Embryonic facial prominence (tissue), 1 donor: ENCODE measurements at regions not wholly inside any gene's neighbourhood (a gene's known extent, or its start where the extent isn't known, plus 50 kb on each side); places are given as distances from the start of the nearest gene placed in this dataset.

ENCODE experiments used
- DNase-seq: peaks from one replicate; pipeline ENCODE4 v3.0.0-alpha.2; 2016; ENCODE audit errors: extremely low spot score

DNA sequence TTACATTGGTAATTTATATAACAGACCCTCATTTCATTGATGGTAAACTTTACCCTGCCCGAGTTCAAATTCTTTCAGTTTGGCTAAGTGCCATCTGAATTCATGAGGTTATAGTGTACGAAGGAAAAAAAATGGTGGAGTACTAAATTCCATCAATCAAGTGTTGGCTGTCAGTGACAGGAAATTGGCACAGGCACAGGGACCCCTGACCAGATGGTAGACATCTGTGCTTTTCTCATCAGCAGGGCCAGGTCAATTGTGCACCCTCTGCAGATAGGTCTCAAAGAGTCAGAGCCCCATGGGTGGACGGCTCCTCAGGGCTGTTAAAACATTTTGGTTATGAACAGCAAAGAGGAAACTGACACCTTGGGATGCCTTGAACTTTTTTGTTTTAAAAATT, 439.2 kb downstream of the SETBP1 start:
- no peak for DNase-seq

DNA sequence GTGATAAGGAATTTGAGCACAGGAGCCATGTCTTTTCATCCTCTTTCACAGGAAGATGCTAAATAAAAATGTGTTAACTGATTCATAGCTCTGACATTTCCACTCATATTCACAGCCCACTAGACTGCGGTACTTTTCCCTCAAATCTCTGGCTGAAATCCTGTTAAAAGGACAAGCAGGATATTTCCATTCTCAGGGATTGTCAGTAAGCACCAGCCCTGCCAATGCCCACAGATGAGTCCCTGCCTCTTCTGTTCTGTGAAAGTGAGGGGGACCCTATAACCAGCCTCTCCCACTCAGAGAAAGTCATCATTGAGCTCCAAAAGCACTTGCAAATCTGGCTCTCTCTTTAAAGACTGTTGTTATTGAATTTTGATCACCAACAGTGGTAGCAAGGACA, 440.5 kb downstream of the SETBP1 start:
- no peak for DNase-seq

GRCh38 chr18:45122506-45122905, 441.8 kb downstream of the SETBP1 start:
- no peak for DNase-seq

DNA sequence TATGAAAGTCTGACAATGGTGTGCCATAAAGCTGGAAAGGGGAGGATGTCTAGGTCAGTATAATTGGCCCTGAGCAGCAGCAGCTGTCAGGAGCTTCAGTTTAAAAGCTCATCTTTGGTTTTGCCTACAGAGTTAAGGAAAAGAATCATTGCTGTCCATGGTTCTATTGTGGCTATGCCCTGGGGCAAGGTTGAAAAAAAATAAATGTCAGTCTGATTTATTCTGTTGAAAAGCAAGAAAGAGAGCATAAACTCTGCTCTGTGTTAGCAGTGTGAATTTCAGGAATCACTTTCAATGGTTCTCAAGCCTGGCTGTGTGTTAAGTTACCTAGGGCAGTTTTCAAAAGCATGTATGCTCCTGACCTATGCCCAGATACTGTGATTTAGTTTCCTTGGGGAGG, 446.7 kb downstream of the SETBP1 start:
- no peak for DNase-seq

DNA sequence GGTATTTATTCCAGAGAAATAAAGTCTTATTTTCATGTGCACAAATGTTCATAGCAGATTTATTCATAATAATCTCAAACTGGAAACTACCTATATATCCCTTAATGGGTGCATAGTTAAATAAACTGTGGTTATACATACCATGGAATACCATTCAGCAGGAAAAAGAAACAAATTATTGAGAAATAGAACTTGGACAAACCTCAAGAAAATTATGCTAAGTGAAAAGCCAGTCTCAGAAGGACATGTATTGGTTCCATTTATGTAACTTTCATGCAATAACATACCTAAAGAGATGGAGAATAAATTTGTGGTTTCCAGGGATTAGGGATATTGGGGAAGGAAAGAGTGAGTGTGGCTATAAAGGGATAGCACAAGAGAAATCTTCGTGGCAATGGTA, 452.6 kb downstream of the SETBP1 start:
- DNase-seq: no peak

- DNase-seq: no peak
Measured at GRCh38 chr18:45136381-45137086, 455.8 kb downstream of the SETBP1 start.

GRCh38 chr18:45137087-45137419, 456.4 kb downstream of the SETBP1 start:
- no peak for DNase-seq

- DNase-seq: no peak
Measured at GRCh38 chr18:45139478-45139877, 458.8 kb downstream of the SETBP1 start.

DNA sequence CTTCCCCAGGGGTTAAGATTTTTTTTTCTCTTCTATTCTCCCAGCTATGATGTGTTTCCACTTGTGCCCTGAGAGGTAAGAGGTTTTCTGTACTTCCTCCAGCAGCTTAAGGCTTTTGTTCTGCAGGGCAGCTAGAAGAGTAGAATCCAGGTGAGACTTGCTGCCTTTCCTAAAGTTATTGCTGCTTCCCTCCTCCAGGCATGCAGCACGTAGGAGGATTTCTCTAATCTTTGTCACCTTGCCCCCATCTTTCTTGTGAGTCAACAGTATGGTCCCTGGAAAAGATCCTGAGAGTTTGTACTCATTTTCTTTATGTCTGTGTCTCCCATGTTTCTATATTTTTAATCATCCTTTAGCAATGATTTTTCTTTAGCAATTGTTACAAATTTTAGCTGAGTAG, 462.2 kb downstream of the SETBP1 start:
- no peak for DNase-seq

DNA sequence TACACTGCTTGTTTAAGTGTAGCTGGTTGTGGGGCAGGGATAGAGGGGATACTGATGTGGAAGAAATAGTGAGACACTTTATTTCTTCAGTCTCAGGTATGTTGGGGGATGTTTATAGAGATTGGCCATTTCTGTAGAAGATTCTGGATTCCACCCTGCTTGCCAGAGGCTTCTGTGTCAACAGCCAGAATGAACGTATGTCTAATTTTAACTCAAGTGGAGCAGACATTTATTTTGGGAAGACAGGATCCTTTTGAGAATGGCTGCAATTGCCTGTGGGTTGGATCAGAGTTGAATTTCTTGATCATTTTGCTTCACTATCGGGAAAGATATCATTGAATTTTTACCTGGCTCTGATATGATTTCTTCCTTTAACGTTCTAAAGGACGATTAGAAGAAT, 465.6 kb upstream of the SLC14A2 start:
- no peak for DNase-seq

DNA sequence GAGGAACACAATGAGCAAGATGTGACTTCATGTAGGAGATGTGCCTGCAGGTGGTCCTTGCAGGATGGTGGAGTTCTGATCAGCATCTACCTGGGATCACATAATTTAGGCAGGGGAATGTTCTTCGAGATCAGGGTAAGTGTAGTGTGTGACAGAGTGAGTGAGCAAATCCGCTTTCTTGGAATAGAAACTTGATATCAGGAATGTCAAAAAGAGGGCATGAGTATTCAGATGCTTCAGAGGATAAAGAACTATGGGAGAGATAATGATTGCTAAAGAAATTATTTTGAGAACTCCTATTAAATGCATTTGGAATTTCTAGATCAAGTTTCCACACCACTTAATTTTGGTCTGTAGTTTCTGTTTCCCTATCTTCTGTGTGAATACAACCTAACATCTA, 463.6 kb upstream of the SLC14A2 start:
- no peak for DNase-seq

- DNase-seq: no peak
Measured at GRCh38 chr18:45155526-45155925, 459.8 kb upstream of the SLC14A2 start.

DNA sequence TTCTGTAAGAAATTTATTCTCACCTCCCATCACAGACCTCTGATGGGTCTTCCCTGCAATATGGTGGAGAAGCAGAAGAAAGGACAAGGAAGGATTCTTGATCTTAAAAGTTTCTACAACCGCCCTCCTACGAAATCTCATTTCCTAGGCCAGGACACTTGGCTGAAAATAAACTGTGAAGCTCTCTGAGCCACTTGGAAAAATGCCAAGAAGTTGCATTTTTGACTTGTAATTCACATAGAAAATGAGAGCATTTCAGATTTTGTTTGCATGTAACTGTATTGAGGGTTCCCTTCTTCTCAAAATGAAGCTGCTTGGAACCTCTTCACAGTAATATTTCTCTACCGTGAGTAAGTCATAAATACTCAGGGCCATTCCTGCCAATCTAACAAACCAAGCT, 458.3 kb upstream of the SLC14A2 start:
- DNase-seq: no peak

DNA sequence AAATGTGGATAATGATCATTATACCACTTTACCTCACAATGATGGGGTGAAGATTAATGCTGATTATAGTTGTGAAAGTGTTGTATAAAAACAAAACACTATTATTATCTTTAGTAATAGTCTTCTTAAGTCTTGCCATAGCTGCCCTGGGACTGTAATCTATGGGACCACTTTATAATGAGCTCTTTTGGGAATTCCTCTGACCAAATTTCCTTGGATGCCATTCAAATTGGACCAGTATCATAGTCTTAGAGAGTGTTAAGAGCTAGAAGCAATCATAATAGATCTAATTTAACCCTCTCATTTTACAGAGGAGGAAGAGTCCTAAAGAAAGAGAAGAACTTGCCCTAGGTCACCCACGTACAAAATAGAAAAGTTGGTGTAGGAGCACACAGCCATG, 457.7 kb upstream of the SLC14A2 start:
- no peak for DNase-seq

DNA sequence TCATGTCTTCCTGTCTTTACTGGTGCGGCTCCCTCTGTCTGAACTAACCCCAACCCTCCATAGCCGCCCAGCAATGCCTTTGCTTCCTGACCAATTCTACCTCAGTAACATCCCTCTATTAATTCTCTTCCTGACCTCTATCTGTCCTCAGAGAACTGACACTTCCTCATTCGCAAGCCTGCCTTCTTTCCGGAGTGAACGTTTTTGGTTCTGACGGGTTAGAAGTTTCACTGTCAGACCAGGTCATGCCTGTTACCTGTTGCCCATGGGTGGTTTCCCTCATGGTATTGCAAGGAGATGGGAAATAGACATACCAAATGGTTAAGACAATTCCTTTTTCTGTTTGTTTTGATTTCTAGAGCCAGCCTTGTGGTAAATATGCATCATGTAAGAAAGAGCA, 453.4 kb upstream of the SLC14A2 start:
- DNase-seq: no peak

GRCh38 chr18:45163871-45164270, 451.4 kb upstream of the SLC14A2 start:
- no peak for DNase-seq

GRCh38 chr18:45164551-45164950, 450.7 kb upstream of the SLC14A2 start:
- DNase-seq: no peak

- DNase-seq: no peak
Measured at GRCh38 chr18:45165176-45165713, 450.0 kb upstream of the SLC14A2 start.

GRCh38 chr18:45165871-45166270, 449.4 kb upstream of the SLC14A2 start:
- DNase-seq: no peak

DNA sequence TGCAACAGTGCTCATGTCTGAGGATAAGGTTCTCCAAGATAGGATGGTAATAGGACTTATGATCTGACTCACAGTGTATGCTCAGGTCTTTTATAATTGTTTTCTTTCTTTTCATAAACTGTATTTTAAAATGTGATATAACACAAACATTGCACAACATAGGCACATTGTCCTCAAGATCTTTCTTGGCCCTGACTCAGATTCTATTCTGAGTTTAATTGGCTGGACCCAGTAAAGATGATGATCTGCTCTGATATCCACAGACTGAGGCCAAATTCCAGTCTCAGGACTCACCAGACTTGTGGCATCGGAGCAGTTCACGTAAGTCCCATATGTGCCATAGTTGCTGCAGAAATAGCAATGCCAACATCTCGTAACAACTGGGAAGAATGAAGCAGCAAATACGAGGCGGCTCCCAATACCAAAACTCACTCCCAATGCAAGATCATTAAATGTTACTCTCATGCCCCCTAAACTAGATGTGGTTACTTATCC, 448.9 kb upstream of the SLC14A2 start:
- DNase-seq: no peak

DNA sequence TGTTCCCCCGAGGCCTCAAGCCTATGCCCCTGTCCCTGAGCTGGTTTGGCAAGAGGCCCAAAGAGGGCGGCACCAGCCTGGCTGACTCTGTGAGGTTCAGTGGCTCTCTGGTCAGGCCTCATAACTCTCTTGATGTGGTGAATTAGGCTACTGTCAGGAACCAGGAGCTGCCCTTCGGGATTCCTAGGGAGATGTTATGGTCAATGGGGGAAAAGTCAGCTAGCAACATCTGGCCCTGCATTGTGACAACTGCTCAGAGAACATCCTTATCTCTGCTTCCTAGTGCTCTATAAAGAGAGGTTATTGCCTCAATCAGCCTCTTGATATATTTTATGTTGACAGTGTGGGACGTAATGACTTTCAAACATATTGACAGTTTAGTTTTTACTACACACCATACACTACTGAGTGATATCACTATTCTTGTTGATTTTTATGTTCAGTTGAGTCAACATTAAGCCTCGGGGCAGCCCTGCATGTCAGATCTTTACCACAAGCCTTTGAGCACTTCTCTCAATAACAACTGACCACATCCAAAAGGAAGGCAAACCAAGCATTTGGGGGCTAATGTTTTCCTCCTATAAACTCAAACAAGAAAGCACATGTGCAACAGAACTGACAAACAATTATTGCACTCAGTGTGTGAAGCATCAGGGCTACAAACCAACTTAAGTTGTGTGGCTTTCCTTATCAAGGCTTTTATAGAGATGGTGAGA, 448.3 kb upstream of the SLC14A2 start:
- DNase-seq: no peak

DNA sequence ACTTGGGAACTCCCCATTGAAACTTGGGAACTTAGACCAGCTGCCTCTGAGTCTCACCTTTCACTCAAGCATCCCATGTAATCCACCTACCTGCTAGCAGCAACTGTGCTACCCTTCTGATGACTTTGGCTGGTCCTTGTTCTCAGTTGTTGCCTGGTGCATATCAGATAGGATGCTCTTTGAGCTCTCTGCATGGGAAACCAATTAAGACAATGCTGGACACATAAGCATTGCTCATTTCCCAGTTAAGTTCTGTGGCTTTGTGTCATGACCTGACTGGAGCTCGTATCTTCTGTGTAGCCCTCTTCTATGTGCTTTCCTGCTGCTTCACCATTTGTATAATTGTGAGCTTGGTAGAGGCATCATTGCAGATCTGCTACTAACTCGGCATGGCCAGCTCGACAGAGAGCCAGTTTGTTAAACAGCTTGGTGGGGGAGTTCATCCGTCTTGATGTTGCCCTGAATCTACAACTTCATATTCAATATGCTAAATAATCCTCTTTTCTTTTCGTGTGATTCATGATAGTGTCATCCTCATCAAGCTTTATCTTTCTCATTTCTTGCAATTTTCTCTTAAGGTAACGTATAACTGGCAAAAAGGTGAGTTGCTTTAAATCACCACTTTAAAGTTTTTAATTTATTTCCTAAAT, 447.5 kb upstream of the SLC14A2 start:
- DNase-seq: no peak
